Heart left ventricle (tissue), 16 donors: ENCODE measurements at regions not wholly inside any gene's neighbourhood (a gene's known extent, or its start where the extent isn't known, plus 50 kb on each side); places are given as distances from the start of the nearest gene placed in this dataset.

Experiments
- ATAC-seq, 4 donors: fragments of 200-7000 bp; cut with Tn5 transposase; one replicate each; pipeline ENCODE4 v1.9.1; 2020 to 2022; ENCODE audit warnings: moderate library complexity in 4 of 4, mild to moderate bottlenecking in 3 of 4, moderate number of reproducible peaks in 1 of 4
- DNase-seq, 5 donors: peaks; one replicate each; pipeline ENCODE4 v3.0.0-alpha.2; 2020
- H3K27ac ChIP-seq, 12 donors: fragments of 200-600 bp; sonication (generic) in 4 of 12; one replicate each; pipeline versions ENCODE4 v1.5.0 to v1.8.0; 2016 to 2022; ENCODE audit warnings: mild to moderate bottlenecking in 2 of 12
- H3K27me3 ChIP-seq, 9 donors: fragments of 200-600 bp; sonication (generic) in 2 of 9; one replicate each; pipeline versions ENCODE4 v1.5.1 to v1.8.0; 2016 to 2022; ENCODE audit warnings: mild to moderate bottlenecking in 3 of 9
- H3K36me3 ChIP-seq, 9 donors: fragments of 200-600 bp; sonication (generic) in 2 of 9; one replicate each; pipeline versions ENCODE4 v1.5.0 to v1.8.0; 2018 to 2022; ENCODE audit warnings: mild to moderate bottlenecking in 2 of 9
- H3K4me1 ChIP-seq, 12 donors: fragments of 200-600 bp; sonication (generic) in 4 of 12; one replicate each; pipeline versions ENCODE4 v1.5.0 to v1.8.0; 2016 to 2022; ENCODE audit warnings: mild to moderate bottlenecking in 3 of 12
- H3K4me3 ChIP-seq, 12 donors: fragments of 200-600 bp; sonication (generic) in 4 of 12; one replicate each; pipeline versions ENCODE4 v1.5.0 to v1.8.0; 2017 to 2022; ENCODE audit warnings: mild to moderate bottlenecking in 9 of 12, moderate library complexity in 4 of 12
- H3K9me3 ChIP-seq, 12 donors: fragments of 200-600 bp; sonication (generic) in 4 of 12; one replicate each; pipeline versions ENCODE4 v1.5.0 to v1.8.0; 2016 to 2022; ENCODE audit warnings: mild to moderate bottlenecking in 1 of 12
- CTCF ChIP-seq, 12 donors: fragments of 200-600 bp; sonication (generic) in 4 of 12; IDR thresholded peaks; one replicate each; pipeline versions ENCODE4 v1.5.0 to v1.8.0; 2018 to 2022; ENCODE audit warnings: antibody characterized with exemption in 12 of 12, mild to moderate bottlenecking in 5 of 12
- POLR2A ChIP-seq, 2 donors: fragments of 450-650 bp; IDR thresholded peaks; one replicate each; pipeline ENCODE4 v1.6.1; 2017; ENCODE audit warnings: antibody characterized with exemption in 2 of 2, mild to moderate bottlenecking in 2 of 2, moderate library complexity in 2 of 2
- WGBS, 4 donors: extraction: QIAGEN DNeasy Blood & Tissue Kit in 2 of 4; methylation state at CpG; one replicate each; pipeline versions ENCODE4 v1.1.5 to v1.1.7; 2013 to 2018; 5-methylcytosine and 5-hydroxymethylcytosine counted together
- intact Hi-C, 10 donors: fragments of 100-400 bp; cut with DNase I; formaldehyde crosslinking; loops; one replicate each; pipeline versions ENCODE4 v1.11.1 to v1.14.2; 2022
- donor health status: ischemic (EF 13 %, LVEDD 7.1; RV severe dilation, severe dysfunction).
- donor health status: healthy with polysubstance abuse.
- donor health status: DM: no; HTN: yes; CAD: no.
- donor health status: DM: no; HTN: no; CAD: no.
- donor health status: ischemic (EF 25% LVEDD 6.9; RV normal size, moderate dysfunction).
- donor health status: ischemic (EF 25% LVEDD 5.7; RV mildly dilated, moderate dysfunction).
- donor health status: healthy.
- donor health status: DM: yes; HTN: yes; CAD: no.
- donor health status: ischemic (EF 35%, LVEDD 5.7; RV mildly dilated, moderate dysfunction).
- donor health status: nonischemic (EF 11% LVEDD 7.7; RV severe dilation, severe dysfunction).
- donor health status: DM: yes; HTN: yes; CAD: no.
- donor health status: PGD.
- donor health status: ischemic (EF 29% LVEDD 5.4; RV normal size, mild dysfunction).
- donor health status: nonischemic (EF 23%, LVEDD 6.1; RV moderate dilation, normal function).

GRCh38 chr10:121406823-121407545 lies 191.3 kb downstream of the FGFR2 start:
- peaks cover 0 to 9% (median 0%) of the 10 kb centered on the region in 12 donors for H3K4me1 ChIP-seq
- TF ChIP-seq POLR2A (IDR thresholded peaks at IDR 0.05) (no peak), CTCF (IDR thresholded peaks at IDR 0.05) (no peak)
- H3K27me3 ChIP-seq, result no peaks in the 10 kb centered on the region
- H3K27ac ChIP-seq, result no peak overlapping the region
- H3K4me3 ChIP-seq, result no peak overlapping the region
- 69 to 80% (median 72%) methylated on average over 11 of the region's 11 CpGs for WGBS, 4 donors
- intact Hi-C loops, result no loop called here
- no peaks in the 10 kb centered on the region for H3K9me3 ChIP-seq
- H3K36me3 ChIP-seq, result no peaks in the 10 kb centered on the region
- no peak for DNase-seq
- no peak for ATAC-seq

GRCh38 chr10:121409466-121410104 lies 188.7 kb downstream of the FGFR2 start:
- intact Hi-C loops, result no loop called here
- peaks cover 0 to 9% (median 0%) of the 10 kb centered on the region in 12 donors for H3K4me1 ChIP-seq

GRCh38 chr10:121411004-121411403 lies 187.2 kb downstream of the FGFR2 start:
- WGBS, 4 donors, result 57 to 67% (median 62%) methylated on average over 2 of the region's 2 CpGs
- ATAC-seq, result no peak
- DNase-seq, result no peak
- H3K36me3 ChIP-seq, result no peaks in the 10 kb centered on the region
- H3K27me3 ChIP-seq, result peaks cover 0 to 4% (median 0%) of the 10 kb centered on the region in 9 donors
- TF ChIP-seq POLR2A (IDR thresholded peaks at IDR 0.05) (no peak), CTCF (IDR thresholded peaks at IDR 0.05) (no peak)
- no peak overlapping the region for H3K4me3 ChIP-seq
- no peak overlapping the region for H3K27ac ChIP-seq
- H3K4me1 ChIP-seq, result no peaks in the 10 kb centered on the region
- intact Hi-C loops, result no loop called here
- H3K9me3 ChIP-seq, result peaks cover 0 to 2% (median 0%) of the 10 kb centered on the region in 12 donors

More at GRCh38 chr10:121409466-121410104, 188.7 kb downstream of the FGFR2 start:
- Histone ChIP-seq H3K9me3 (peaks cover 0 to 2% (median 0%) of the 10 kb centered on the region in 12 donors), H3K27ac (no peak overlapping the region), H3K27me3 (peaks cover 0 to 4% (median 0%) of the 10 kb centered on the region in 9 donors), H3K36me3 (no peaks in the 10 kb centered on the region), H3K4me3 (no peak overlapping the region)
- WGBS, 4 donors, result 80 to 89% (median 83%) methylated on average over 4 of the region's 4 CpGs
- TF ChIP-seq CTCF (IDR thresholded peaks at IDR 0.05) (no peak), POLR2A (IDR thresholded peaks at IDR 0.05) (no peak)
- DNase-seq (no peak), ATAC-seq (no peak)

GRCh38 chr10:121413951-121414350 lies 184.3 kb downstream of the FGFR2 start:
- WGBS, 4 donors, result 66 to 71% (median 68%) methylated on average over 5 of the region's 5 CpGs
- no peak for TF ChIP-seq CTCF (IDR thresholded peaks at IDR 0.05)
- TF ChIP-seq POLR2A (IDR thresholded peaks at IDR 0.05), result no peak
- Histone ChIP-seq H3K4me1 (peaks cover 0 to 3% (median 0%) of the 10 kb centered on the region in 12 donors), H3K36me3 (no peaks in the 10 kb centered on the region), H3K27ac (no peak overlapping the region), H3K27me3 (peaks cover 0 to 4% (median 0%) of the 10 kb centered on the region in 9 donors), H3K4me3 (no peak overlapping the region), H3K9me3 (peaks cover 0 to 2% (median 0%) of the 10 kb centered on the region in 12 donors)
- intact Hi-C loops, result no loop called here
- DNase-seq (no peak), ATAC-seq (no peak)
